BJ (cell line): ENCODE measurements at regions not wholly inside any gene's neighbourhood (a gene's known extent, or its start where the extent isn't known, plus 50 kb on each side); places are given as distances from the start of the nearest gene placed in this dataset.

ENCODE experiments used
- CTCF ChIA-PET: fragments of 350-600 bp; formaldehyde crosslinking; extraction: SDS; loops from one replicate; lab custom pipeline; 2021; ENCODE audit warnings: antibody characterized with exemption, inconsistent platforms; lab: Yijun Ruan, JAX
- POLR2A ChIA-PET: fragments of 300-600 bp; sonication (Branson Sonifier 250); formaldehyde crosslinking; extraction: SDS; loops from one replicate; lab custom pipeline; 2021; ENCODE audit warnings: antibody characterized with exemption; lab: Charles Lee
- DNase-seq: peaks from one replicate; pipeline ENCODE4 v3.0.0-alpha.2; 2011; ENCODE audit warnings: low read depth
- H3K27me3 ChIP-seq: 2 replicates; pipeline ENCODE4 v1.6.0; 2011; ENCODE audit warnings: low read length; ENCODE audit not compliant: control insufficient read depth, insufficient read depth
- H3K36me3 ChIP-seq: 2 replicates; pipeline ENCODE4 v1.5.1; 2011; ENCODE audit warnings: low read length; ENCODE audit not compliant: control insufficient read depth, insufficient read depth
- H3K4me3 ChIP-seq: 2 replicates; pipeline ENCODE4 v1.5.1; 2011; ENCODE audit warnings: low read depth, mild to moderate bottlenecking, control low read depth, low read length
- TF ChIP-seq, protein P1 (sequence below): IDR thresholded peaks from 2 replicates; pipeline ENCODE4 v1.5.1; 2011; ENCODE audit warnings: low read depth, mild to moderate bottlenecking, control low read depth, inconsistent platforms, low read length, moderate library complexity; ENCODE audit not compliant: insufficient read depth

DNA sequence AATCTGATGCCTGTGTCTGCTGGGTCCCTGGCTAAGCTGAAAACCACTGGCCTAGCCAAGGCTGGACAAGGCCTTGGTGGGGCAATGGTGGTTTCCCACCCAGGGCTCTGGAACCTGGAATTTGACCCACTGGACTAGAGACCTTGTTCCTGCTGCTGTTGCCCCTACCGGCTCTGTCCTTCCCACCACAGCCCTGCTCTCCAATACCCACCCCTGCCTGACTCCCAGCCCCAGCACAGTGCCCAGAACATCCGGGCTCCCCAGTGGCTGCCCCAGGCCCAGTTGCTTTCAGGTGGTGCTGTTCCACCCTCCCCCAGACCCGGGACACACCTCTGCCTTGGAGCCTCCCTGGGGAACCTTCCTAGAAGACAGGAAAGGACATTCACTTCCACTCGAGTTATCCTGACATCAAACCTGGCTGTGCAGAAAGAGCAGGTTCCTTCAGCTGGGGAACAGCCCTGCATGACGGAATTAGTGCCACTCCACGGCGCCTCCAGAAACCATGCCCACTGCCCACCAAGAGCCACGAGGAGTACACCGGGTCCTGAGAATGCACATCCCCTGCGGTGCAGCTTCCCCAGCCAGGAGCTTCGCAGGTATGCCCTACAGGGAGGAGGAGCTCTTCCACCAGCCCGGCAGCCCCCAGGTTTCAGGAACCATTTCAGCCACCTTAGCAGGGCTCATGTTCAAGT lies 152.8 kb downstream of the OAT start:
- ChIA-PET POLR2A (no interaction called here), CTCF (interaction anchor here (1.5 kb wide), 1 partner anchor 11 kb away, joined by 8 read pairs; no protein-coding TSS in a partner anchor)
- DNase-seq: no peak
- TF ChIP-seq, protein P1, sequence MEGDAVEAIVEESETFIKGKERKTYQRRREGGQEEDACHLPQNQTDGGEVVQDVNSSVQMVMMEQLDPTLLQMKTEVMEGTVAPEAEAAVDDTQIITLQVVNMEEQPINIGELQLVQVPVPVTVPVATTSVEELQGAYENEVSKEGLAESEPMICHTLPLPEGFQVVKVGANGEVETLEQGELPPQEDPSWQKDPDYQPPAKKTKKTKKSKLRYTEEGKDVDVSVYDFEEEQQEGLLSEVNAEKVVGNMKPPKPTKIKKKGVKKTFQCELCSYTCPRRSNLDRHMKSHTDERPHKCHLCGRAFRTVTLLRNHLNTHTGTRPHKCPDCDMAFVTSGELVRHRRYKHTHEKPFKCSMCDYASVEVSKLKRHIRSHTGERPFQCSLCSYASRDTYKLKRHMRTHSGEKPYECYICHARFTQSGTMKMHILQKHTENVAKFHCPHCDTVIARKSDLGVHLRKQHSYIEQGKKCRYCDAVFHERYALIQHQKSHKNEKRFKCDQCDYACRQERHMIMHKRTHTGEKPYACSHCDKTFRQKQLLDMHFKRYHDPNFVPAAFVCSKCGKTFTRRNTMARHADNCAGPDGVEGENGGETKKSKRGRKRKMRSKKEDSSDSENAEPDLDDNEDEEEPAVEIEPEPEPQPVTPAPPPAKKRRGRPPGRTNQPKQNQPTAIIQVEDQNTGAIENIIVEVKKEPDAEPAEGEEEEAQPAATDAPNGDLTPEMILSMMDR: no peak
- H3K36me3 ChIP-seq: no peaks in the 10 kb centered on the region
- no peaks in the 10 kb centered on the region for H3K27me3 ChIP-seq
- no peak overlapping the region for H3K4me3 ChIP-seq

DNA sequence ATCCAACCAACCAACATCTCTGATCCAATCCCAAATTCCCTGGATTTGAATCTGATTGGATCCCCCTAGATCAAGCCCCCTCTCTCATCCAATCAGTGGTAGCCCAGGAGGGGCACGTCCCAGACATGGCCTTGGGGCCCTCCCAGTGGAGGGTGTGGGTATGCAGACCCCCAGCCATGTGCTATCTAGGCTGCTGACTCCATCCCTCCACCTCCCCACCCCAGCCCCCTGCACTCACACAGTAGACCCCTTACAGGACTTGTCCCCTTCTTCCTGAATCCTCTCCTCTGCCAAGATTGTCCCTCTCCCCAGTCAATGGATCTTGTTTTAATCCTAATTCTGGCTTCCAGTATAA lies 153.4 kb downstream of the OAT start:
- ChIA-PET CTCF (no interaction called here), POLR2A (no interaction called here)
- H3K27me3 ChIP-seq: no peaks in the 10 kb centered on the region; the same call in 1 of the 2 replicates
- TF ChIP-seq, protein P1: no peak
- no peak for DNase-seq
- no peak overlapping the region for H3K4me3 ChIP-seq
- no peaks in the 10 kb centered on the region for H3K36me3 ChIP-seq

DNA sequence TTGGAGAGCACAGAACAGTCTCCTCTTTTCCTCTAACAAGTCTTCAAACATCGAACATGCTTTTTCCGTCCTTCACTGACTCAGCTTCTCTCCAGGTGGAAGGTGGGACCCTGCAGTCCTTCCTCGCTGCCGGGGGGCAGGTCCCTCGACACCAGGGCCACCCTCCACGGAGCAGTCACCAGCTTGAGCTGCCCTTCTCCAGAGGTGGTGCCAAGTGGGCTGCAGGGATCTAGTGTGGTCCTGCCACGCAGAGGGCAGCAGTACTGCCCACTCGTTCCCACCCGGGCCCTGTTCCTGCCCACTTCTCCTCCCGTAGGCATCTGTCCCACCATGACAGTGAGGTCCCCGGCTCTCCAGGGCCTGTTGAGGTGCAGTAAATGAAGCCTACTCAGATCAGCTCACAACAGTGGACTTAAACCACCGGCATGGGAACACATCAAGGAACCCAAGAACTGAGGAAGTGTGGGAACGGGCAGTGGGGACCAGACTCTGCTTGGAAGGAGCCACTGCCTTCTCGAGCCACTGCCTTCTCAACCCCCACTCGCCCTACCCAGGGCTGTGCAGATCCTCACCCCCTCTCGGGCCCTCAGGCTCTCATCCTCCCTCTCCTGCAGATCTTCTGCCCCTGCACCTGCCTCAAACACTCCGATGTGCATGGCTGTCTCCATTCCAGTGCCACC lies 153.9 kb downstream of the OAT start:
- Histone ChIP-seq H3K27me3 (no peaks in the 10 kb centered on the region; the same call in 1 of the 2 replicates), H3K4me3 (no peak overlapping the region), H3K36me3 (no peaks in the 10 kb centered on the region)
- CTCF ChIA-PET: no interaction called here
- DNase-seq: no peak
- POLR2A ChIA-PET: no interaction called here
- TF ChIP-seq, protein P1: no peak

DNA sequence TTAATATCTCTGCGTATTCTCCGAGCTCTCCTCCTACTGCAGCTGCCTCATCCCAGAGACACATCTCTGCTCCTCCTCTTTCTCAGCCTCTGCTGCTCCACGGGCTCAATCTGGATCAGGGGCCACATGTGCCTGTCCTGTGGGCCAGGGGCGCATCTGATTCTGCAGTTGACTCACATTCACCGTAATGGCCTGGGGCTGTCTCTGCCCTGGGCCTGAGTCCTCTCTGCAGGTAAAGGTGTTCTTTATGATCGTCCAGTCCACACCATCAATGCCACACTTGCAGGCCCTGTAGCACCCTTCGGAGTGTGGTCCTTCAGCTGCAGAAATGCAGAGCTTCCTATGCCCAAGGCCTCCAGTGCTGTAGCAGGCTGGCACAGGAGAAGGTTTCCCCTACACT lies 154.5 kb downstream of the OAT start:
- ChIA-PET CTCF (no interaction called here), POLR2A (no interaction called here)

DNA sequence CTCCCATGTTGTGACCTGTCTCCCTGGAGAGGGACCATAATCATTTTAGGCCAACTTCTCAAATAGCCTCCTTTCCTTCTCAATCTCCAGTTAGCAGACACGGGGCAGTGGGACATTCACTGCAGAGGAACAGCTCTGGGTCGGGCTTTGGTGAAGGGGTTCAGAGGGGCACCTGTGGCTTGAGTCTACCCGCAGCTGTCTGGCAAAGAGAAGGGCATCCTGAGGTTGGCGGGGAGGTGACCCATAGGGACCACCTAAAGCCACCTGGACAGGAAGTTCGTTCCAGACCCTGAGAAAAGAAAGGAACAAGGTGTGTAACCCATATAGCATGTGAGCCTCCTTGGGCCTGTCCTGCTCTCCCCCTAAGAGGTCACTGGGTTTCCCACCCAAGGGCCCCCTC lies 155.0 kb downstream of the OAT start:
- H3K36me3 ChIP-seq: no peaks in the 10 kb centered on the region
- DNase-seq: no peak
- CTCF ChIA-PET: no interaction called here
- POLR2A ChIA-PET: no interaction called here
- H3K4me3 ChIP-seq: no peak overlapping the region
- TF ChIP-seq, protein P1: no peak
- no peaks in the 10 kb centered on the region; the same call in 1 of the 2 replicates for H3K27me3 ChIP-seq

More for the DNA sequence above, 154.5 kb downstream of the OAT start:
- no peaks in the 10 kb centered on the region for H3K36me3 ChIP-seq
- H3K27me3 ChIP-seq: no peaks in the 10 kb centered on the region; the same call in 1 of the 2 replicates
- TF ChIP-seq, protein P1: no peak
- no peak overlapping the region for H3K4me3 ChIP-seq
- DNase-seq: no peak
